ENCODE measurements at regions not wholly inside any gene's neighbourhood (a gene's known extent, or its start where the extent isn't known, plus 50 kb on each side); places are given as distances from the start of the nearest gene placed in this dataset.

- TF ChIP-seq IRF3 (IDR thresholded peaks at IDR 0.05) (no peak), CTCF (IDR thresholded peaks at IDR 0.05 in 2 of 3, conservative IDR thresholded peaks at IDR 0.05 in 1 of 3; ENCODE audit: control insufficient read depth in 2 of 3, extremely low read depth in 1 of 3, insufficient read depth in 1 of 3, low read depth in 3 of 3, low read length in 3 of 3) (no peak), ZZZ3 (IDR thresholded peaks at IDR 0.05; ENCODE audit: control insufficient read depth, insufficient read length, low read depth) (no peak), EZH2 (IDR thresholded peaks at IDR 0.05; ENCODE audit: borderline replicate concordance, control insufficient read depth, low read depth, low read length) (no peak), POLR2A (IDR thresholded peaks at IDR 0.05; ENCODE audit: low read depth, low read length) (no peak), HDAC6 (IDR thresholded peaks at IDR 0.05; ENCODE audit: unreplicated experiment) (no peak)
These were observed 369.5 kb downstream of the UBE2NL start for GRCh38 chrX:144253356-144253755.
